Fibroblast of skin of left quadriceps (primary cell): ENCODE measurements at regions not wholly inside any gene's neighbourhood (a gene's known extent, or its start where the extent isn't known, plus 50 kb on each side); places are given as distances from the start of the nearest gene placed in this dataset.

Source experiments
- DNase-seq, 2 experiments: peaks; one replicate each; pipeline ENCODE4 v3.0.0-alpha.2; 2013; ENCODE audit warnings: low read depth in 2 of 2

- DNase-seq: no peak
These were observed 61.0 kb downstream of the MRGPRX1 start for GRCh38 chr11:18878211-18878610.

GRCh38 chr11:18865951-18866350 is 73.3 kb downstream of the MRGPRX1 start:
- no peak for DNase-seq

- DNase-seq: no peak
These were observed 73.7 kb upstream of the PTPN5 start for GRCh38 chr11:18865261-18865660.

- DNase-seq: peak in 1 of 2 experiments; percentile 1
These were observed 61.6 kb upstream of the PTPN5 start for GRCh38 chr11:18853086-18853720.

GRCh38 chr11:18849406-18849805 is 57.8 kb upstream of the PTPN5 start:
- no peak for DNase-seq

GRCh38 chr11:18844753-18845367 is 53.3 kb upstream of the PTPN5 start:
- peak in 1 of 2 experiments; percentile 1 for DNase-seq
